GM19043 (cell line): ENCODE measurements at regions not wholly inside any gene's neighbourhood (a gene's known extent, or its start where the extent isn't known, plus 50 kb on each side); places are given as distances from the start of the nearest gene placed in this dataset.

Experiments used
- ATAC-seq: cut with Tn5 transposase; IDR thresholded peaks from one replicate; pipeline ENCODE4 v1.9.1; 2021; ENCODE audit warnings: low read depth; ENCODE audit not compliant: unreplicated experiment

GRCh38 chr6:71476872-71477271 is 188.3 kb downstream of the OGFRL1 start:
- no peak for ATAC-seq

- ATAC-seq, result no peak
Observed at GRCh38 chr6:71478834-71479541, 190.4 kb downstream of the OGFRL1 start.

GRCh38 chr6:71480577-71480976 is 192.0 kb downstream of the OGFRL1 start:
- no peak for ATAC-seq

- ATAC-seq, result no peak
Observed at GRCh38 chr6:71481011-71481410, 192.4 kb downstream of the OGFRL1 start.

- no peak for ATAC-seq
Observed at GRCh38 chr6:71481801-71482200, 193.2 kb downstream of the OGFRL1 start.

GRCh38 chr6:71482742-71483141 is 194.1 kb downstream of the OGFRL1 start:
- no peak for ATAC-seq

GRCh38 chr6:71486461-71486860 is 197.8 kb downstream of the OGFRL1 start:
- no peak for ATAC-seq

- no peak for ATAC-seq
Observed at GRCh38 chr6:71488186-71488585, 199.6 kb downstream of the OGFRL1 start.

GRCh38 chr6:71489736-71490135 is 201.1 kb downstream of the OGFRL1 start:
- ATAC-seq, result no peak

- no peak for ATAC-seq
Observed at GRCh38 chr6:71490876-71491275, 202.3 kb downstream of the OGFRL1 start.

- ATAC-seq, result no peak
Observed at GRCh38 chr6:71491844-71492243, 203.2 kb downstream of the OGFRL1 start.

GRCh38 chr6:71492668-71493067 is 204.1 kb downstream of the OGFRL1 start:
- ATAC-seq, result no peak

GRCh38 chr6:71496018-71496721 is 207.6 kb downstream of the OGFRL1 start:
- peak; percentile 100 for ATAC-seq

- ATAC-seq, result no peak
Observed at GRCh38 chr6:71496722-71497033, 208.1 kb downstream of the OGFRL1 start.

GRCh38 chr6:71498638-71499037 is 210.0 kb downstream of the OGFRL1 start:
- ATAC-seq, result no peak

GRCh38 chr6:71499667-71500066 is 211.1 kb downstream of the OGFRL1 start:
- no peak for ATAC-seq

- ATAC-seq, result no peak
Observed at GRCh38 chr6:71502168-71502567, 213.6 kb downstream of the OGFRL1 start.

- no peak for ATAC-seq
Observed at GRCh38 chr6:71502956-71503355, 214.3 kb downstream of the OGFRL1 start.

- no peak for ATAC-seq
Observed at GRCh38 chr6:71507183-71507582, 218.6 kb downstream of the OGFRL1 start.

GRCh38 chr6:71509191-71510005 is 220.8 kb downstream of the OGFRL1 start:
- ATAC-seq, result no peak

GRCh38 chr6:71510057-71510713 is 221.6 kb downstream of the OGFRL1 start:
- peak; percentile 70 for ATAC-seq
